Ovary (tissue), 7 donors: ENCODE measurements at regions not wholly inside any gene's neighbourhood (a gene's known extent, or its start where the extent isn't known, plus 50 kb on each side); places are given as distances from the start of the nearest gene placed in this dataset.

Source experiments
- DNase-seq, 5 donors: peaks; one replicate each; pipeline ENCODE4 v3.0.0-alpha.2; 2019 to 2020
- H3K27ac ChIP-seq, 2 donors: fragments of 200-600 bp; one replicate each; pipeline versions ENCODE4 v1.5.1 to v1.8.0; 2019 to 2022
- H3K27me3 ChIP-seq: fragments of 200-600 bp; one replicate; pipeline ENCODE4 v1.8.0; 2022
- H3K36me3 ChIP-seq: fragments of 200-600 bp; sonication (generic); one replicate; pipeline ENCODE4 v1.5.1; 2019
- H3K4me1 ChIP-seq: one replicate; pipeline ENCODE4 v1.8.1; 2013; ENCODE audit warnings: mild to moderate bottlenecking, moderate library complexity; ENCODE audit not compliant: insufficient read depth
- H3K4me3 ChIP-seq: fragments of 200-600 bp; sonication (generic); one replicate; pipeline ENCODE4 v1.5.1; 2017
- H3K9me3 ChIP-seq, 2 donors: fragments of 200-600 bp in 1 of 2; sonication (generic) in 1 of 2; one replicate each; pipeline versions ENCODE4 v1.5.1 to v1.8.1; 2013 to 2019; ENCODE audit warnings: mild to moderate bottlenecking in 1 of 2, moderate library complexity in 1 of 2
- CTCF ChIP-seq, 3 donors: fragments of 450-650 bp in 2 of 3; fragments of 200-600 bp in 1 of 3; IDR thresholded peaks; one replicate each; pipeline versions ENCODE4 v1.5.1 to v1.8.0; 2016 to 2022; ENCODE audit warnings: antibody characterized with exemption in 3 of 3, mild to moderate bottlenecking in 1 of 3
- EP300 ChIP-seq: sonication (generic); formaldehyde crosslinking; IDR thresholded peaks from one replicate; pipeline ENCODE4 v1.6.1; 2017; ENCODE audit warnings: antibody characterized with exemption
- POLR2A ChIP-seq: fragments of 450-650 bp; IDR thresholded peaks from one replicate; pipeline ENCODE4 v1.6.1; 2017; ENCODE audit warnings: antibody characterized with exemption, mild to moderate bottlenecking, moderate library complexity
- WGBS, 3 donors: extraction: QIAGEN DNeasy Blood & Tissue Kit in 1 of 3; methylation state at CpG; one replicate each; pipeline versions ENCODE4 v1.1.5 to v1.1.7; 2013 to 2017; 5-methylcytosine and 5-hydroxymethylcytosine counted together
- intact Hi-C, 4 donors: fragments of 100-400 bp; cut with DNase I; formaldehyde crosslinking; loops; one replicate each; pipeline versions ENCODE4 v1.11.0 to v1.15.1; 2022 to 2023
- donor health status: DM: no; HTN: no; CAD: no; lungs with moderate emphysema.
- donor health status: DM: no; HTN: no; CAD: no.
- donor health status: Bipolar disorder and iron deficiency.
- donor health status: DM: no; HTN: no; CAD: no.
- donor health status: DM: yes; HTN: yes; CAD: no.

- H3K27me3 ChIP-seq = no peaks in the 10 kb centered on the region
- no peaks in the 10 kb centered on the region for H3K36me3 ChIP-seq
- 71 to 82% (median 78%) methylated on average over 5 of the region's 5 CpGs for WGBS, 3 donors
- H3K4me3 ChIP-seq = no peak overlapping the region
- H3K4me1 ChIP-seq = no peaks in the 10 kb centered on the region
- intact Hi-C loops = no loop called here
- H3K9me3 ChIP-seq = no peaks in the 10 kb centered on the region
- TF ChIP-seq CTCF (IDR thresholded peaks at IDR 0.05) (no peak), EP300 (no peak)
- no peak overlapping the region for H3K27ac ChIP-seq
- DNase-seq = no peak
Measured at GRCh38 chr16:51439271-51439670, 288.2 kb upstream of the SALL1 start.

DNA sequence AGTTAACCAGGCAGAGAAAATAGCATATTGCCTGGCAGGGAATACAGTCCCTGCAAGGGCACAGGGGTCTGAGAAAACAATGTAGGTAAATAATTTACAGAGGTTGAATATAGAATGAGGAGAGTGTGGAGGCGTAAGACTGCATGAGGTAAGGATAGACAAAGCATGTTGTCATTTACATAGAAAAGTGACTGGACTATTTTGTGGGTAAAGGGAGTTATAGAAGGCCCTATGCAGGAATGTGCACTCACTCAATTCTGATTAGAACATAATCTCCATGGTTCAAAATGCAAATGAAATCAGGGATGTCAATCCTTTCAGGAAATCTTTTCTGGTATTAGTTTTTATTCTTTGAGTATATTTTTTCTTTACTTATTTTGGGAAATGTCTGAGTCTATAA lies 285.7 kb upstream of the SALL1 start:
- 94 to 98% (median 97%) methylated on average over 1 of the region's 1 CpG for WGBS, 3 donors

DNA sequence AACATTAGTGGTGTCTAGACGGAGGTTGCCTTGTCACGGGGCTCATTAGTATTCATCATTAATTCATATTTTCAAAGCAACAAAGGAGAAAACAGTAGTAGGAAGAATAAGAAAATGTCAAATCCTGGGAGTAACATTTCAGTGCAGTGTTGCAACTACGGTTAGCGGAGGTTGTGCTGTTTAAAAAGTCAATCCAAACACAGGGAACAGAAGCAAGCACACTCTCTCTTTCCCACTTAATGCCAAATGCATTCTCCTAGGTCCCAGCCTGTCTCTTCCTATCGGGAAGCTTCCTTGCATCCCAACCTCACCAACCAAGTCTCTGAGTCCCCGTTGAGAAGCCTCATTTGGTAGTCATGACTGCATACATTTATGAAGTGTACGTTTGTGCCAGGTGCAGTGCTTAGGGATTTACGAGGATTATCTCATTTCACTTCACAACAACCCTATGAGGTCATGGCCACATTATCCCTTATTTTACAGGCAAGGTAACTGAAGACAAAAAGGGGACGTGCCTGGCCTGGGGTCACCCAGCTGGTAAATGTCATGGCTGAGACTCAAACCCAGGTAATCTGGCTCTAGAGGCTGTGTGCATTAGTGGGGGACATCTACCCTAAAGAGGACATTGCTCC lies 283.6 kb upstream of the SALL1 start:
- no peaks in the 10 kb centered on the region for H3K36me3 ChIP-seq
- 69 to 75% (median 73%) methylated on average over 9 of the region's 9 CpGs for WGBS, 3 donors
- DNase-seq = no peak
- no peaks in the 10 kb centered on the region for H3K4me1 ChIP-seq
- no peaks in the 10 kb centered on the region for H3K9me3 ChIP-seq
- TF ChIP-seq POLR2A (no peak), EP300 (no peak), CTCF (IDR thresholded peaks at IDR 0.05) (no peak)
- intact Hi-C loops = no loop called here
- no peak overlapping the region for H3K27ac ChIP-seq
- H3K27me3 ChIP-seq = no peaks in the 10 kb centered on the region
- H3K4me3 ChIP-seq = no peak overlapping the region

More for the DNA sequence above, 285.7 kb upstream of the SALL1 start:
- no peaks in the 10 kb centered on the region for H3K27me3 ChIP-seq
- no peaks in the 10 kb centered on the region for H3K9me3 ChIP-seq
- no peak for DNase-seq
- no peak overlapping the region for H3K4me3 ChIP-seq
- no peak overlapping the region for H3K27ac ChIP-seq
- intact Hi-C loops = no loop called here
- H3K36me3 ChIP-seq = no peaks in the 10 kb centered on the region
- H3K4me1 ChIP-seq = no peaks in the 10 kb centered on the region
- no peak for TF ChIP-seq EP300

DNA sequence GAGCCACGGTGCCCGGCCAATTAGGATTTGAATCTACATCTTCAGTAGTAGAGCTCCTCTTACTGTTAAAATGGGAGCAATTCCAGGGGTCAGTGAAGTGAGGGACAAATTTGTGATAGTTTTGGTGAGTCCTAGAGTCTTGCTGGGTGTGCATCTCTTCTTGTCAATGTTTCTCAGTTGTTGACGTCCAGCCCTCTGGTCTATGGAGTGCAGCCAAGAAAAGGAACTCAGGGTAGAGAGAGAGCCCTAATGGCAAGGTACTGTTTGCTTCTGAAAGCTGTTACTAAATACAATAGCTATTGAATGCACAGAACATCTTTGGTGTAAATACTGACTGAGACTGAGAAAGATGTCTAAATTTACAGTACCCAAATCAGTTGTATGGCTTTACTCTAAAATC lies 282.5 kb upstream of the SALL1 start:
- no peak overlapping the region for H3K27ac ChIP-seq
- TF ChIP-seq CTCF (IDR thresholded peaks at IDR 0.05) = no peak
- TF ChIP-seq EP300 = no peak
- no peak for TF ChIP-seq POLR2A
- H3K4me1 ChIP-seq = no peaks in the 10 kb centered on the region
- no peaks in the 10 kb centered on the region for H3K27me3 ChIP-seq
- intact Hi-C loops = no loop called here
- no peaks in the 10 kb centered on the region for H3K9me3 ChIP-seq
- H3K36me3 ChIP-seq = no peaks in the 10 kb centered on the region
- WGBS, 3 donors = 38 to 47% (median 46%) methylated on average over 3 of the region's 3 CpGs
- no peak for DNase-seq
- H3K4me3 ChIP-seq = no peak overlapping the region

GRCh38 chr16:51431517-51432241 lies 280.6 kb upstream of the SALL1 start:
- Histone ChIP-seq H3K4me3 (no peak overlapping the region), H3K36me3 (no peaks in the 10 kb centered on the region), H3K4me1 (no peaks in the 10 kb centered on the region), H3K27me3 (no peaks in the 10 kb centered on the region), H3K27ac (no peak overlapping the region), H3K9me3 (no peaks in the 10 kb centered on the region)
- intact Hi-C loops = no loop called here
- no peak for DNase-seq
- no peak for TF ChIP-seq EP300
- TF ChIP-seq CTCF (IDR thresholded peaks at IDR 0.05) = no peak
- no peak for TF ChIP-seq POLR2A
- WGBS, 3 donors = 34 to 41% (median 41%) methylated on average over 9 of the region's 9 CpGs
